ENCODE measurements at regions not wholly inside any gene's neighbourhood (a gene's known extent, or its start where the extent isn't known, plus 50 kb on each side); places are given as distances from the start of the nearest gene placed in this dataset.
"Not testable (repeated sequence)": the region's sequence is repeated elsewhere in the genome, so short reads cannot be mapped to it uniquely, and the experiment has no call there.

- no peak for DNase-seq (ENCODE audit: low read depth in 2 of 3, low spot score in 2 of 3)
These were observed 209.3 kb upstream of the PRNP start for GRCh38 chr20:4476903-4477500.

GRCh38 chr20:4472906-4473305 is 213.3 kb upstream of the PRNP start:
- no peak for DNase-seq (ENCODE audit: low read depth in 2 of 3, low spot score in 2 of 3)

GRCh38 chr20:4471221-4471620 is 215.0 kb upstream of the PRNP start:
- no peak for DNase-seq (ENCODE audit: low read depth in 2 of 3, low spot score in 2 of 3)

GRCh38 chr20:4470375-4470774 is 215.9 kb upstream of the PRNP start:
- no peak for DNase-seq (ENCODE audit: low read depth in 2 of 3, low spot score in 2 of 3)

DNA sequence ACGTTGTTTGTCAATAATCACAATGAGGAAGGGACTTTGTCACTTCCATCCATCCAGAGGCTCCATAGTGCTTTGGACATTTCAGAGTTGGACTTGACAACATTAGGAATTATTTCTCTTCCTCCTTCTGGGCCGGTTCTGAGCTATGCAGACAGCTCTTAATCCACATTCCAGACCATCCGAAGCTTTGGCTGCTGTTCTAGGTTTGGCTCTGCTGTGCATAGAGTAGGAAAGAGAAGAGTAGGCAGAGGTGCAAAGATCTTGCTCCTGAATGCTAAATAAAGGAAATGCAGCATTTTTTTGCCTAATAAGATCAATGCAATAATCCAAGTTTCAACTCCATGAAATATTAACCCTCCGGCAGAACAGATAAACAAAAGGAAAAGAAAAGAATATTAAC is 216.3 kb upstream of the PRNP start:
- DNase-seq (ENCODE audit: low read depth in 2 of 3, low spot score in 2 of 3) = no peak

- no peak for DNase-seq (ENCODE audit: low read depth in 2 of 3, low spot score in 2 of 3)
These were observed 218.1 kb upstream of the PRNP start for GRCh38 chr20:4468114-4468513.

DNA sequence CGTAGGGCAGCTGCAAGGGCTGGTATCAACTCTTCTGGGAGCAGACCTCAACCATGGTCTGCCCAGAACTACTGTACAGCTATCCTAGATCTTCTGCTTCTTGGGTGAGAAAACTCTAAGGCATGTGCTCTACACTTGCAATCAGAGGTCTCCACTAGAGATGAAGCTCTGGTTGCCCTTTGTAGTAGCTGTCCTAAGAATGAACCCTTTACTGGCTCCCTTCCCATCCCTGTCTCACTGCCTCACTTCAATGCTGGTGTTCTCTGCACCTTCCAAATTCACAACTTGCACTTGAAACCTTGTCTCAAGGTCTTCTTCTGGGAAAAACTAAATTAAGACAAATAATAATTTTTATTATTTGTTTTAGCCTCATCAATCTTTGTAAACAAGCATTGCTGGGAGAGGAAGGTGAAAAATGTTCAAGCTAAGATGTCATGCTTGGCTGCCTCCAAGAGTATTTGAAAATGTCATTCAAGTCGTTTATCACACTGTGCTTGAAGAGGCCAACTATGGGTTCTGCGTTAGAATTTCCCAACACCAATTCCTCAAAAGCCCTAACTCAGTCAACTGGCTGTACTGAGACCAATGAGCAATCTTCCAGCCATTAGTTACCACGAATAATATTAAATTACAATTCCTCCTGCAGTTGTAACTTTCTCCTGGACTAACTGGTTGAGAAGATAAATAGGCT is 216.9 kb upstream of the ADRA1D start:
- no peak for DNase-seq (ENCODE audit: low read depth in 2 of 3, low spot score in 2 of 3)

- DNase-seq (ENCODE audit: low read depth in 2 of 3, low spot score in 2 of 3) = no peak
These were observed 216.1 kb upstream of the ADRA1D start for GRCh38 chr20:4465212-4465611.

DNA sequence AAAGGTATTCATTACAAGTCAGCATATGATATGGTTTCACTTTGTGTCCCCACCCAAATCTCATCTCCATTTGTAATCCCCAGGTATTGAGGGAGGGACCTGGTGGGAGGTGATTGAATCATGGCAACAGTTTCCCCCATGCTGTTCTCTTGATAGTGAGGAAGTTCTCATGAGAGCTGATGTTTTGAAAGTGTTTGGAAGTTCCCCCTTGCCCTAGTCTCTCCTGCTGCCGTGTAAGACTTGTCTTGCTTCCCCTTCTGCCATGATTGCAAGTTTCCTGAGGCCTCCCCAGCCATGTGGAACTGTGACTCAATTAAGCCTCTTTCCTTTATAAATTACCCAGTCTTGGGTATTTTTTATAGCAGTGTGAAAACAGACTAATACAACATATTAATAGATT is 213.7 kb upstream of the ADRA1D start:
- DNase-seq (ENCODE audit: low read depth in 2 of 3, low spot score in 2 of 3) = not testable (repeated sequence)

GRCh38 chr20:4459081-4459480 is 210.0 kb upstream of the ADRA1D start:
- no peak for DNase-seq (ENCODE audit: low read depth in 2 of 3, low spot score in 2 of 3)

DNA sequence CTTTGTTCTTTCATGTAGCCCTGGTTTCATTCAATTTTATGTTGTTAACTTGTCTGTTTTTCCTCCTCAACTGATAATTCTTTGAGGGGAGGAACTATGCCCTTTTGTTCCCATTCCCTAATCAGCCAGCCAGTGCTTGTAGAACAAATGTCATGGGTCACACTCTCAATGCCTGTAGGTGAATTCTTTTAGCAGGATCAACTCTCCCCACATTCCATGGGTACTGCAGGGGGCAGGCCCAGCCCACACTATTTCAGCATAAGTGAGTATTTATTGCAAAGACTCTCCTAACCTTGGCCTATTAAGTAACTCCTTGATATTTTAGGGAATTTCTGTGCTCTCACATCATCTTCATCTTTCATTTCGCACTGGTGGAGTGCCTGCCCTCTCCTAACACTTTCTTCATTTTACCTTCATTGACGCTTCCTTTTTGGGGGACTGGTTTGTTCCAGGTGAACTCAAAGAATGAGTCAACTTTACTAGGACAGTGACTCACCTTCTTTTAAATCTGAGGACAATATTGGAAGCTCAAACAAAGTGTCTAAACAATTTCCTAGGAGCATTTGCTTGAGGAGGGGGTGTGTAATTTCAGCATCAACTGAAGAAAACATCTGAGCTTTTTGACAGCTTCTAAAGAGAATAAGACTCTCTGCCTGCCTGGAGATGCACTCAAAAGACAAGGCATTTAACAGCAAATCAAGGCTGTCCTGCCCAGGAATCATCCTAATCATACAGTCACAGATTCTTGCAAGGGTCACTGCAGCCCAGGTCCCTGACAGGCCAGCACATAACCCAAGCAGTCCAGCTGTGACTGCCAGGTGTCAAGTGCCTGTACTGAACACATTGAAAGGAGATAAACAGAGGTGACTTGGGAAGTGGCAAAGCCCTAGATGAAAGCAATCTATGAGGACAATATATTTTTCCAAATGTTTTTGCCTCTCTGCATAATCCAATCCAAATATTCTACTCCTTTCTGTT is 208.8 kb upstream of the ADRA1D start:
- DNase-seq (ENCODE audit: low read depth in 2 of 3, low spot score in 2 of 3) = no peak

GRCh38 chr20:4455996-4456395 is 206.9 kb upstream of the ADRA1D start:
- DNase-seq (ENCODE audit: low read depth in 2 of 3, low spot score in 2 of 3) = no peak

GRCh38 chr20:4455301-4455701 is 206.2 kb upstream of the ADRA1D start:
- DNase-seq (ENCODE audit: low read depth in 2 of 3, low spot score in 2 of 3) = no peak

- DNase-seq (ENCODE audit: low read depth in 2 of 3, low spot score in 2 of 3) = no peak
These were observed 205.0 kb upstream of the ADRA1D start for GRCh38 chr20:4454111-4454510.

GRCh38 chr20:4453359-4453758 is 204.3 kb upstream of the ADRA1D start:
- DNase-seq (ENCODE audit: low read depth in 2 of 3, low spot score in 2 of 3) = no peak

DNA sequence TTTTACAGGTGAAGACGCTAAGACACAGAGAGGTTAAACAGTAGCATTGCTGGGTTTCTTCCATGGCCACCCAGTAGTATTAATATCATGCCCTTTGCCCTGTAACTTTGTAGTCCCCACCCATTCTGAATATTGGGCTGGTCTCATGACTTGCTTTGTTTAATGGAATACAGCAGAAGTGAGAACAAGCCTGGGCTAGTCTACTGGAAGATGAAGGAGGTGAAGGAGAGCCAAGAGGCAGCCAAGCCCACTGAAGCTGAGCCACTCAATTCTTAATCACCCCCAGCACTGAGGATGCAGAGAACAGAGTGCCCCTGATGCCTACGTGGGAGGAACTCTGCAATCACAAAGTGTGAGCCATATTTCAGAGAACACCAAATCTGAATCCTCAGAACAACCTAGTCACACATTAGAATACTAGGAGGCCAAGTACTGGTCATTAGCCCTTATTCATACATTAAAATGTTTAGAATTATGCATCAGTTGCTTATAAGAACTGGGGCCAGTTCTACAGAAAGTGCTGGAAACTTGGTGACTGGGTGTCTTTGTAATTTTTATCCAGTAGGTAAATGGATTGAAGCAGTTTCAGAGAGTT is 202.5 kb upstream of the ADRA1D start:
- no peak for DNase-seq (ENCODE audit: low read depth in 2 of 3, low spot score in 2 of 3)

GRCh38 chr20:4449957-4450715 is 201.0 kb upstream of the ADRA1D start:
- no peak for DNase-seq (ENCODE audit: low read depth in 2 of 3, low spot score in 2 of 3)

DNA sequence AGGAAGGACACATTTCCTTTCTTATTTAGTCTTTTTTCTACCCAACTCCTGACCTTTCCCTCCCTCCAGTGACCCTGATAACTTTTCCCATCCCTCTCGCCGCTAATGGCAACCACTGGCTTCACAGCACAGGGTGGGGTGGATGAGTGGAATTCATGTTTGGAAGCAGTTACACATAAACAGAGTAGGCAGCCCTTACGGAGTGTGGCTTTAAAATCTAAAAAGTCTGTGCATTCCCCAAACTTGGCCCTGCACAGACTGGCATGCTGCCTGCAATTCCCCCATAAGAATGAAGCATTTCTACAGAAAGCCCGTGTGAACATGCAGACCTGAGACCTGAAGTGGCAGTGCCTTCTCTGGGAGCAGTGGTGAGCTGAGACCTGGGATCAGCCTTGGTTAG is 196.7 kb upstream of the ADRA1D start:
- no peak for DNase-seq (ENCODE audit: low read depth in 2 of 3, low spot score in 2 of 3)

DNA sequence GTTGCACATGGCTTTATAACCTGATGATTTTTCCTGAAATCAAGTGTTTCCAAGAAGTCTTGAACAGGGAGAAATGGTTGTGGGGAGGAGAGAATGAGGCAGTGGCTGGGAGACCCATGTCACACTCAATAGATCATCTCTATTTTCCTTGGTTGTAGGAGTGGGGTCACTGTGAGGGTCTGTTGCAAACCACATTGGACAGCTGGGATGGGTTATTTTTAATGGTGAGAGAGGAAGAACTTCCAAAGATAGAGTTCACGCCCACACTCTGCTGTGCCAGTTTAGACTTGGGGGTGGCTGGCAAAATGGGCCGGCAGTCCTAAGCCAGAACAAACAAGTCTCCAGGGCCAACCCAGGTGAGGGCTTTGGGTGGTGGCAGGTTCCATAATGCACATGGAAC is 196.2 kb upstream of the ADRA1D start:
- DNase-seq (ENCODE audit: low read depth in 2 of 3, low spot score in 2 of 3) = no peak

- DNase-seq (ENCODE audit: low read depth in 2 of 3, low spot score in 2 of 3) = no peak
These were observed 195.3 kb upstream of the ADRA1D start for GRCh38 chr20:4444404-4444803.

GRCh38 chr20:4443016-4443415 is 193.9 kb upstream of the ADRA1D start:
- DNase-seq (ENCODE audit: low read depth in 2 of 3, low spot score in 2 of 3) = no peak
